IMR-90 (cell line): ENCODE measurements at regions not wholly inside any gene's neighbourhood (a gene's known extent, or its start where the extent isn't known, plus 50 kb on each side); places are given as distances from the start of the nearest gene placed in this dataset.

Experiments used
- ATAC-seq: fragments of 200-7000 bp; cut with Tn5 transposase; 2 replicates; pipeline ENCODE4 v1.9.1; 2020; ENCODE audit warnings: low read depth, mild to moderate bottlenecking, moderate library complexity
- BruUV-seq: library from RNA; stranded (reverse); fragments of 400-500 nt; replicated peaks from 2 replicates; lab custom pipeline; 2021; lab: Mats Ljungman, UMichigan
- CTCF ChIA-PET: fragments of 300-600 bp; formaldehyde crosslinking; extraction: SDS; loops from one replicate; lab custom pipeline; 2021; ENCODE audit warnings: antibody characterized with exemption; lab: Yijun Ruan, JAX
- POLR2A ChIA-PET: fragments of 300-600 bp; sonication (Branson Sonifier 250); formaldehyde crosslinking; loops from one replicate; lab custom pipeline; 2022; ENCODE audit warnings: antibody characterized with exemption; ENCODE audit not compliant: unreplicated experiment; lab: Charles Lee
- DNase-seq: peaks from one replicate; pipeline ENCODE4 v3.0.0; 2013
- H2AFZ ChIP-seq: replicated peaks from 2 replicates; pipeline ENCODE3; 2013; ENCODE audit warnings: low read length, mild to moderate bottlenecking; ENCODE audit not compliant: poor library complexity
- H2AK5ac ChIP-seq: 2 replicates; pipeline ENCODE4 v1.6.1; 2013; ENCODE audit warnings: low read depth, low read length, inconsistent platforms
- H2AK9ac ChIP-seq: replicated peaks from 2 replicates; pipeline ENCODE3; 2013; ENCODE audit warnings: mild to moderate bottlenecking, low read depth, low read length, moderate library complexity; ENCODE audit not compliant: poor library complexity
- H2BK120ac ChIP-seq: 2 replicates; pipeline ENCODE4 v1.6.1; 2013; ENCODE audit warnings: low read depth, low read length, inconsistent platforms
- H2BK15ac ChIP-seq: 3 replicates; pipeline ENCODE4 v1.6.1; 2013; ENCODE audit warnings: low read depth, low read length, inconsistent platforms
- H2BK20ac ChIP-seq: 2 replicates; pipeline ENCODE4 v1.6.1; 2013; ENCODE audit warnings: low read depth, mild to moderate bottlenecking, inconsistent platforms, low read length, moderate library complexity
- H2BK5ac ChIP-seq: 2 replicates; pipeline ENCODE4 v1.6.1; 2013; ENCODE audit warnings: mild to moderate bottlenecking, low read depth, low read length, inconsistent platforms; ENCODE audit not compliant: poor library complexity, severe bottlenecking
- H3K14ac ChIP-seq: replicated peaks from 2 replicates; pipeline ENCODE4 v1.6.1; 2013; ENCODE audit warnings: low read depth, low read length, inconsistent platforms
- H3K18ac ChIP-seq: 2 replicates; pipeline ENCODE4 v1.6.1; 2013; ENCODE audit warnings: low read depth, low read length, control low read depth
- H3K23ac ChIP-seq: 2 replicates; pipeline ENCODE4 v1.6.1; 2013; ENCODE audit warnings: low read depth, low read length, inconsistent platforms
- H3K27ac ChIP-seq: 2 replicates; pipeline ENCODE4 v1.5.1; 2013; ENCODE audit warnings: mild to moderate bottlenecking, control low read depth, low read length; ENCODE audit not compliant: insufficient read depth
- H3K27me3 ChIP-seq: 2 replicates; pipeline ENCODE4 v1.6.1; 2013; ENCODE audit warnings: low read length; ENCODE audit not compliant: control insufficient read depth, insufficient read depth
- H3K36me3 ChIP-seq: 2 replicates; pipeline ENCODE4 v1.6.1; 2013; ENCODE audit warnings: low read length, mixed read lengths; ENCODE audit not compliant: control insufficient read depth, insufficient read depth
- H3K4ac ChIP-seq: 2 replicates; pipeline ENCODE4 v1.6.1; 2013; ENCODE audit warnings: low read depth, low read length, inconsistent platforms
- H3K4me1 ChIP-seq: 2 replicates; pipeline ENCODE4 v1.6.1; 2013; ENCODE audit warnings: low read length, mixed read lengths; ENCODE audit not compliant: control insufficient read depth, insufficient read depth
- H3K4me2 ChIP-seq: 2 replicates; pipeline ENCODE4 v1.6.1; 2013; ENCODE audit warnings: low read depth, mild to moderate bottlenecking, control low read depth, low read length, moderate library complexity
- H3K4me3 ChIP-seq: 2 replicates; pipeline ENCODE4 v1.5.1; 2013; ENCODE audit warnings: low read depth, mild to moderate bottlenecking, control low read depth, low read length, moderate library complexity; ENCODE audit not compliant: insufficient read depth
- H3K56ac ChIP-seq: 2 replicates; pipeline ENCODE4 v1.6.1; 2013; ENCODE audit warnings: low read length, inconsistent platforms; ENCODE audit not compliant: insufficient read depth; ENCODE audit errors: extremely low read depth
- H3K79me1 ChIP-seq, 2 experiments: 2 replicates each; pipeline ENCODE4 v1.6.1; 2013; ENCODE audit warnings: low read length in 2 of 2, inconsistent platforms in 1 of 2, low read depth in 1 of 2
- H3K9ac ChIP-seq: 2 replicates; pipeline ENCODE4 v1.6.1; 2013; ENCODE audit warnings: low read depth, low read length, control low read depth
- H3K9me1 ChIP-seq: 2 replicates; pipeline ENCODE4 v1.6.1; 2013; ENCODE audit warnings: low read length, inconsistent platforms; ENCODE audit not compliant: insufficient read depth
- H3K9me3 ChIP-seq: 2 replicates; pipeline ENCODE4 v1.6.1; 2013; ENCODE audit warnings: low read length; ENCODE audit not compliant: control insufficient read depth, insufficient read depth
- H4K20me1 ChIP-seq: 2 replicates; pipeline ENCODE4 v1.6.1; 2013; ENCODE audit warnings: low read length, inconsistent platforms; ENCODE audit not compliant: insufficient read depth
- H4K5ac ChIP-seq: 2 replicates; pipeline ENCODE4 v1.6.1; 2013; ENCODE audit warnings: mild to moderate bottlenecking, low read depth, low read length, control low read depth
- H4K8ac ChIP-seq, 2 experiments: 2 replicates each; pipeline ENCODE4 v1.6.1; 2013; ENCODE audit warnings: low read depth in 2 of 2, low read length in 2 of 2, control low read depth in 1 of 2, inconsistent platforms in 1 of 2
- H4K91ac ChIP-seq: 2 replicates; pipeline ENCODE4 v1.6.1; 2013; ENCODE audit warnings: low read depth, low read length, inconsistent platforms; ENCODE audit not compliant: insufficient read depth
- BHLHE40 ChIP-seq: fragments of 150-350 bp; IDR thresholded peaks from 2 replicates; pipeline ENCODE4 v1.6.1; 2016; ENCODE audit warnings: mild to moderate bottlenecking, low read depth, low read length
- CEBPB ChIP-seq: IDR thresholded peaks from 2 replicates; pipeline ENCODE4 v1.6.1; 2012; ENCODE audit warnings: low read depth, low read length, improper control_type of control experiment
- CHD1 ChIP-seq: IDR thresholded peaks from 2 replicates; pipeline ENCODE4 v1.6.1; 2012; ENCODE audit warnings: low read depth, low read length, improper control_type of control experiment
- MAFK ChIP-seq: IDR thresholded peaks from 2 replicates; pipeline ENCODE4 v1.6.1; 2012; ENCODE audit warnings: low read depth, low read length, improper control_type of control experiment
- MAZ ChIP-seq: IDR thresholded peaks from 2 replicates; pipeline ENCODE4 v1.6.1; 2012; ENCODE audit warnings: low read depth, mild to moderate bottlenecking, low read length, improper control_type of control experiment, moderate library complexity, borderline replicate concordance
- NFE2L2 ChIP-seq: fragments of 150-350 bp; IDR thresholded peaks from 2 replicates; pipeline ENCODE4 v1.6.1; 2016; ENCODE audit warnings: low read depth, mild to moderate bottlenecking, low read length
- POLR2A ChIP-seq: IDR thresholded peaks from 2 replicates; pipeline ENCODE4 v1.6.1; 2012; ENCODE audit warnings: mild to moderate bottlenecking, low read depth, low read length
- RAD21 ChIP-seq: IDR thresholded peaks from 2 replicates; pipeline ENCODE4 v1.6.1; 2012; ENCODE audit warnings: low read length, improper control_type of control experiment
- SMC3 ChIP-seq: fragments of 150-350 bp; IDR thresholded peaks from 2 replicates; pipeline ENCODE4 v1.6.1; 2016; ENCODE audit warnings: low read depth, mild to moderate bottlenecking, antibody characterized with exemption, low read length, moderate library complexity
- WGBS, 2 experiments: methylation state at CpG; one replicate each; pipeline versions ENCODE4 v1.1.5 to v1.1.7; 2013; ENCODE audit warnings: missing lambda C conversion rate in 2 of 2; ENCODE audit not compliant: insufficient read length in 1 of 2; ENCODE audit errors: extremely low coverage in 2 of 2; 5-methylcytosine and 5-hydroxymethylcytosine counted together
- dilution Hi-C: fragments of 300-500 bp; cut with HindIII; formaldehyde crosslinking; loops from one replicate; pipeline ENCODE4 v1.14.3; 2018; ENCODE audit warnings: low sequenced_read_pairs; ENCODE audit not compliant: unreplicated experiment
- in situ Hi-C: fragments of 300-500 bp; cut with MboI; formaldehyde crosslinking; loops from 3 replicates; pipeline ENCODE4 v1.14.3; 2019; ENCODE audit warnings: low sequenced_read_pairs, inconsistent platforms, mixed read lengths
- intact Hi-C: fragments of 100-400 bp; cut with micrococcal nuclease; formaldehyde crosslinking; loops from 2 replicates; pipeline ENCODE4 v1.10.0; 2022
- TF ChIP-seq, protein P1 (sequence below): fragments of 150-350 bp; IDR thresholded peaks from 2 replicates; pipeline ENCODE4 v1.6.1; 2016; ENCODE audit warnings: low read depth, mild to moderate bottlenecking, low read length, moderate library complexity, borderline replicate concordance
- TF ChIP-seq, protein P2 (sequence below): fragments of 150-350 bp; IDR thresholded peaks from 2 replicates; pipeline ENCODE4 v1.6.1; 2017; ENCODE audit warnings: mild to moderate bottlenecking, antibody characterized with exemption, low read length, low read depth
- TF ChIP-seq, protein P3 (sequence below): conservative IDR thresholded peaks from 2 replicates; pipeline ENCODE4 v1.5.1; 2012; ENCODE audit warnings: mild to moderate bottlenecking, low read depth, low read length, improper control_type of control experiment

DNA sequence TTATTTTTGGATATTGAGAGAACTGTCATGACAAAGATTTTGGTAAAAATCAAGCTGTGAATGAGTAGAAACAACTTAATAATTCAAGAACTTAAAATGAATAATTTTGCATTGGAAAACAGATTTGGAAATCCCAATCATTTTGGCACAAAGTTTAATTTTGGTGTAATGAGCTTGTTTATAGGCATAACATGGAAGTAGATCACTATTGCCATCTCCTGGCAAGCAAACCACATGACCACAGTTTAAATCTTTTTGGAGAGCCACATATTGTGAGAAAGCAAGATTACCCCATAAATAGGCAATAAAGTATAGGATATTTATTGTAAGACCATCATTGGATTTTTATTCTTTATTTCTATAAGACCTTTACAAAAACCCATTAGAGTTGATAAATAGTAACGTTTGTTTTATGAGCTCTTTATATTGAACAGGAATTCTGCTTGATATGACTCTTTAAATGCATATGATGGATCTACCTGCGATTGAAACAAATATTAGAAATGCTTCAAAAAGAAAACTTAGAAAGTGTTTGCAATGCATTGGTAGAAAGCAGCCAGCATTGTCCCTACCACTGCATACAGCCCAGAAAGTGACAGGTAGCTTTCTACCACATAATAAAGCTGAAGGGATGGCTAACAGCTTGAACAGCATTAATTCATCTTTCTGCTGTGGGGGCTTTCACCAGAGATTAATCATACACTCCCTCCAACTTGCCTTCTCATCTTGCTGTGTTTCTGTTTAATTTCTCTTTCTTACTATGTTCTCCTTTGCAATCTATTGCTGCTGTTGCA is 766.8 kb downstream of the TBL1XR1 start:
- Histone ChIP-seq H2AFZ (no peak overlapping the region), H3K9me1 (no peaks in the 10 kb centered on the region), H4K91ac (peak overlapping the region; percentile 68; the same call in 1 of the 2 replicates), H2BK20ac (peak overlapping the region; percentile 90), H3K27me3 (no peaks in the 10 kb centered on the region), H2BK120ac (peak overlapping the region; percentile 83), H2BK15ac (no peak overlapping the region), H3K4ac (peak overlapping the region; percentile 64; the same call in 1 of the 2 replicates), H3K14ac (no peak overlapping the region), H3K9me3 (no peaks in the 10 kb centered on the region), H3K23ac (0 out of 2 replicates have a peak overlapping the region, but pooled peaks have one; percentile 74), H4K8ac (0 out of 4 replicates have a peak overlapping the region, but pooled peaks of 1 of the 2 experiments have one; percentile 42), H2BK5ac (no peak overlapping the region), H3K4me2 (no peak overlapping the region), H3K27ac (no peak overlapping the region), H2AK9ac (no peak overlapping the region), H4K5ac (no peak overlapping the region; the same call in 1 of the 2 replicates), H3K18ac (no peak overlapping the region), H3K4me3 (no peak overlapping the region), H3K36me3 (no peaks in the 10 kb centered on the region), H2AK5ac (0 out of 2 replicates have a peak overlapping the region, but pooled peaks have one; percentile 43), H3K79me1 (no peaks in the 10 kb centered on the region), H3K9ac (no peak overlapping the region), H3K56ac (no peak overlapping the region), H3K4me1 (peaks cover 2% of the 10 kb centered on the region; the same call in 1 of the 2 replicates), H4K20me1 (no peaks in the 10 kb centered on the region)
- no CpG with 5 or more reads among the region's 2 CpGs for WGBS, 2 experiments
- TF ChIP-seq RAD21 (peak; percentile 90), MAZ (no peak), CEBPB (no peak), POLR2A (no peak), MAFK (no peak), NFE2L2 (no peak), SMC3 (peak; percentile 76), BHLHE40 (no peak), CHD1 (no peak)
- TF ChIP-seq, protein P1, sequence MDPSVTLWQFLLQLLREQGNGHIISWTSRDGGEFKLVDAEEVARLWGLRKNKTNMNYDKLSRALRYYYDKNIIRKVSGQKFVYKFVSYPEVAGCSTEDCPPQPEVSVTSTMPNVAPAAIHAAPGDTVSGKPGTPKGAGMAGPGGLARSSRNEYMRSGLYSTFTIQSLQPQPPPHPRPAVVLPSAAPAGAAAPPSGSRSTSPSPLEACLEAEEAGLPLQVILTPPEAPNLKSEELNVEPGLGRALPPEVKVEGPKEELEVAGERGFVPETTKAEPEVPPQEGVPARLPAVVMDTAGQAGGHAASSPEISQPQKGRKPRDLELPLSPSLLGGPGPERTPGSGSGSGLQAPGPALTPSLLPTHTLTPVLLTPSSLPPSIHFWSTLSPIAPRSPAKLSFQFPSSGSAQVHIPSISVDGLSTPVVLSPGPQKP = no peak
- TF ChIP-seq, protein P2, sequence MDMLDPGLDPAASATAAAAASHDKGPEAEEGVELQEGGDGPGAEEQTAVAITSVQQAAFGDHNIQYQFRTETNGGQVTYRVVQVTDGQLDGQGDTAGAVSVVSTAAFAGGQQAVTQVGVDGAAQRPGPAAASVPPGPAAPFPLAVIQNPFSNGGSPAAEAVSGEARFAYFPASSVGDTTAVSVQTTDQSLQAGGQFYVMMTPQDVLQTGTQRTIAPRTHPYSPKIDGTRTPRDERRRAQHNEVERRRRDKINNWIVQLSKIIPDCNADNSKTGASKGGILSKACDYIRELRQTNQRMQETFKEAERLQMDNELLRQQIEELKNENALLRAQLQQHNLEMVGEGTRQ = peak; percentile 19; the same call in 1 of the 2 replicates
- TF ChIP-seq, protein P3, sequence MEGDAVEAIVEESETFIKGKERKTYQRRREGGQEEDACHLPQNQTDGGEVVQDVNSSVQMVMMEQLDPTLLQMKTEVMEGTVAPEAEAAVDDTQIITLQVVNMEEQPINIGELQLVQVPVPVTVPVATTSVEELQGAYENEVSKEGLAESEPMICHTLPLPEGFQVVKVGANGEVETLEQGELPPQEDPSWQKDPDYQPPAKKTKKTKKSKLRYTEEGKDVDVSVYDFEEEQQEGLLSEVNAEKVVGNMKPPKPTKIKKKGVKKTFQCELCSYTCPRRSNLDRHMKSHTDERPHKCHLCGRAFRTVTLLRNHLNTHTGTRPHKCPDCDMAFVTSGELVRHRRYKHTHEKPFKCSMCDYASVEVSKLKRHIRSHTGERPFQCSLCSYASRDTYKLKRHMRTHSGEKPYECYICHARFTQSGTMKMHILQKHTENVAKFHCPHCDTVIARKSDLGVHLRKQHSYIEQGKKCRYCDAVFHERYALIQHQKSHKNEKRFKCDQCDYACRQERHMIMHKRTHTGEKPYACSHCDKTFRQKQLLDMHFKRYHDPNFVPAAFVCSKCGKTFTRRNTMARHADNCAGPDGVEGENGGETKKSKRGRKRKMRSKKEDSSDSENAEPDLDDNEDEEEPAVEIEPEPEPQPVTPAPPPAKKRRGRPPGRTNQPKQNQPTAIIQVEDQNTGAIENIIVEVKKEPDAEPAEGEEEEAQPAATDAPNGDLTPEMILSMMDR = peak; percentile 90
- BruUV-seq = no TSS peak
- in situ Hi-C loops = loop anchor here (25.0 kb wide), 1 partner anchor 1268 kb away; no protein-coding TSS in a partner anchor
- ChIA-PET CTCF (interaction anchor here (0.6 to 1.6 kb wide), 8 partner anchors 19 to 1473 kb away, joined by 3 to 7 read pairs (median 3); no protein-coding TSS in a partner anchor), POLR2A (no interaction called here)
- intact Hi-C loops = loop anchor here (1.0 to 5.0 kb wide), 7 partner anchors 473 to 1989 kb away; no protein-coding TSS in a partner anchor
- ATAC-seq (peak; percentile 91), DNase-seq (peak; percentile 76)
- dilution Hi-C loops = no loop called here
